ENCODE measurements at regions not wholly inside any gene's neighbourhood (a gene's known extent, or its start where the extent isn't known, plus 50 kb on each side); places are given as distances from the start of the nearest gene placed in this dataset.

GRCh38 chr22:48647051-48647450 is 1180.6 kb downstream of the BRD1 start:
- DNase-seq, result no peak

GRCh38 chr22:48646216-48646925 is 1181.3 kb downstream of the BRD1 start:
- DNase-seq, result no peak

DNA sequence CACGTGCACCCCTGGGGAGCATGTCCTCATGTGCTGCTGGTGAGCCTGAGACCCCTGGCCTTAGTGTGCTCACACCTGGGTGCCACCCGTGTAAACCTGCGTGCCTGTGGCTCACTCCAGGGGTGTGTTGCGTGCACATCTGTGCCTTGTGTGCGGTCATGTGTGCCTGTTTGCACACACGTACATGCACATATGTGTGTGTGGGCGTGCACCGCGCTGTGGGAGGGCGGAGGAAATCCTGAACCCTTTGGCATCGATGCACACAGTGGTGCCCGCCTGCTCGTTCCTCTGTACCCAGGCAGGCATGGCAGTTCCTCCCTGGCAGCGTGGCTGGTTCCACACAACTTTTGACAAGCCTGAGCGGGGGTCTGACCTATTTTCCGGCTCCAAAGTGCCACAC is 1181.9 kb downstream of the BRD1 start:
- DNase-seq, result no peak

- no peak for DNase-seq
These were observed 1182.7 kb downstream of the BRD1 start for GRCh38 chr22:48644997-48645396.

- DNase-seq, result no peak
These were observed 1183.6 kb downstream of the BRD1 start for GRCh38 chr22:48644108-48644507.

DNA sequence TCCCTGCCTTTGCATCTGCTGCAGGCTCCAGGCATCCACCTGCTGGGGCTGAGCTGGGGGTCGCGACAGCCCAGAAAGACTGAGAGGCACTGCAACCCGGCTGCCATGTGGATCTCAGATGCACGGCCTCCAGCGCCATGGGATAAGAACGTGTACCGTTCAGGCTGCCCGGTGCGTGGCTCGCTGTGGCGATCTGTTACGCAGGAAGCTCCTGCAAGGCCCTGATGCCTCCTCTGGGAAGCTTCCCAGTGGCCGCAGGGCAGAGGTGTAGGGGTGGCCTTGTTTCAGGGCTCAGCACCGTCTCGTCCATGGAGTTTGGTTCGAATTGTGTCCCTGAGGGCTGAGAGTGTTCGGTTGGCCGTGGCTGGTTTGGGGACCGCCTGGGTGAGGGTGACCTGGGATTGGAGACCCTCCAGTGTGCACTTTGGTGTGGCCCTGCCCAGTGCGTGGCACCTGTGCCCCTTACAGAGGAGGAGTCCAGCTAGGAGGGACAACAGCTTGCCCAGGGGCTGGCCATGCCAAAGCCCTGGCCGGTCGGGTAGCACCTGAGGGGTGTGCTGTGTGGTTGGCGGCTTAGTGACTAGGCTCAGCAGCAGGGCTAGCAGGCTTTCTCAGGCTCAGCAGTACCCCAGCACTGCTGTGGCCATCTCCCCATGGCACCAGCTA is 1184.5 kb downstream of the BRD1 start:
- DNase-seq, result no peak

GRCh38 chr22:48642550-48642949 is 1185.1 kb downstream of the BRD1 start:
- no peak for DNase-seq

GRCh38 chr22:48641906-48642475 is 1185.7 kb downstream of the BRD1 start:
- DNase-seq, result no peak

DNA sequence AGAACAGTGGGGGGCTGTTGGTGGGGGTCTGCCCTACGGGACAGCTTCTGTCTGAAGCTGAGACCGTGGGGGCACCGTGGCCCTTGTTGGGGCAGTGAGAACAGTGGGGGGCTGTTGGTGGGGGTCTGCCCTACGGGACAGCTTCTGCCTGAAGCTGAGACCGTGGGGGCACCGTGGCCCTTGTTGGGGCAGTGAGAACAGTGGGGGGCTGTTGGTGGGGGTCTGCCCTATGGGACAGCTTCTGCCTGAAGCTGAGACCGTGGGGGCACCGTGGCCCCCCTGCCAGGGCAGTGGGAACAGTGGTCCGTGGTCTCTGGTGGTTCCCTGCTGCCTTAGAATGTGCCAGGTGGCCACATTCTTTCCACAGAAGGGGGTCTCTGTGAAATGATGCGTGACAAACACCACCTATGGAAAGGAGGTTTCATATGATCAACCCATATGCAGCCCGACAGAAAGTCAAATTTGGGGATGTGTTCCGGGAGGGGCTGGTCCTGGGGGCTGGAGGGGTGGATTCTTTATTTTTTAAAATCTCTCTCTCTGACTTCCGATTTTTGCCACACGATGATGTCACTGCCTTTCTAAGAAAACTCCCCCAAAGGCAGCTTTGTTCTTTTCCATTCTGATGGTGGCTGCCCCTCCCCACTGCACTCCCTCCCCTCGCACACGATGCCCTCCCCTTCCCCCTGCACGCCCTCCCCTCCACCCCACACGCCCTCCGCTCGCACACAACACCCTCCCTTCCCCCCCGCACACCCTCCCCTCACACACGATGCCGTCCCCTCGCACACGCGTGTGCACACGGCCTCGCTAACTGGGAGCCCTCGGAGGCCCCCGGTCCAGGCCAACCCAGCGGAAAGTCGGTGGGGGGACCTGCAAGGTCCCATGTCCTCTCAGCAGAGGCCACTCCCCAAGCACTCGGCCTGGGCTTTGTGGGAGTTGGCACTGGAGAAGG is 1186.5 kb downstream of the BRD1 start:
- no peak for DNase-seq

DNA sequence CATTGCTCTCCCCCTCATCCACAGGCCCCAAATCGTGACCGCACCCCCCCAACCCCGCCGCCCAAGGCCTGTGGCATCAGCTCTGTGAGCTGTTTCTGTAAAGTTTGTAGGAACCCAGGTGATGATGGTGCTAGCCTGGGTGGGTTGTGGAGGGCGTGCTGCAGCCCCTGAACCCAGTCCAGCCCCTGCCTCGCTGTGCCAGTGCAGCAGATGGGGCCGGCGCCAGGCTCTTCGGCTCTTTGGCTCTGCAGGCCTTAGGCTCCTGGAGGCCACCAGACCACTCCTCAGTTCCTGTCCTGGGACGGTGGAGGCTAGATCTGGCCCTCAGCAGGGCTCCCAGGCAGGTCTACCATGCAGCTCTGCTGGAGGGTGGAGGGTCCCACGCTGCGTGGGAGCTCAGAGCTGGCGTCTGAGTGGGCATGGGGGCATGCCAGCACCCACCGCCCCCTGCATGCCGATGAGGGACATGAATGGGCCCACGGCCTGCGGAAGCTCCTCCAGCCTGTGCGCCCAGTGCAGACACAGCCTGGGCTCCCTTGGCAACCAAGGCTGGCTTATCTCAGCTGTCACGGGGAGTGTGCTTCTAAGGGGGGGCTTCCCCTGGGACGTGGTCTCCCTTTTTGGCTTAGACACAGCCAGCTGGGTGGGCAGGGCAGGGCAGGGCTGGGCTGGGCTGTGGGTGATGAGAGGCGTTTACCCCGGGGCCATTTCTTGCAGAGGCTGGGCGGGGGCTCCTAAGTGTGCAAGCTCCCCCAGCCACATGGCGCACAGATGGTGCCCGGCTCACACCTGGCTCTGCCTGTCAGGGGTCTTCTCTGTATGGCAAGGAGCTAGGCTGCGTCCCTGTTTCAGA is 1187.6 kb downstream of the BRD1 start:
- no peak for DNase-seq

GRCh38 chr22:48639021-48639795 is 1188.5 kb downstream of the BRD1 start:
- DNase-seq, result no peak

DNA sequence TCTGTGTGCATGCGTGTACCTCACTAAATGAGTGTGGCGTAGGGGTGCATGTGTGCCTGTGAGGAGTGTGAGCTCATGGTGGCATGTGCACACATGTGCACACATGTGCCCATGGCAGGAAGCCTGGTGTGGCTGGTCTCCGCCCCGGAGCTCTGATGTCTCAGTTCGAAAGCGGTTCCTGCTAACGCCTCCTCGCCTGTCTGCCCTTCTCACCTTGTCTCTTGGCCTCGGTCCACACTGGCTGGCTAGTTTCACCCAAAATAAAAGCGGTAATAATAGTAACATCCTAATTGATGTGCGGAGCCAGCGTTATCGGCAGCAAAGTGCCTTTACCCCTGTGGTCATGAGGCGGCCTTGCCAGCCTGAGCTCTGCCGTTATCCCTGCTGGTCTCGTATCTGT is 1190.4 kb downstream of the BRD1 start:
- no peak for DNase-seq

GRCh38 chr22:48636746-48637145 is 1190.9 kb downstream of the BRD1 start:
- DNase-seq, result no peak

- DNase-seq, result no peak
These were observed 1191.9 kb downstream of the BRD1 start for GRCh38 chr22:48635816-48636215.

GRCh38 chr22:48635031-48635430 is 1192.6 kb downstream of the BRD1 start:
- DNase-seq, result no peak

GRCh38 chr22:48633996-48634836 is 1193.5 kb downstream of the BRD1 start:
- no peak for DNase-seq

GRCh38 chr22:48632646-48633246 is 1194.9 kb downstream of the BRD1 start:
- no peak for DNase-seq

GRCh38 chr22:48631288-48631863 is 1196.3 kb downstream of the BRD1 start:
- no peak for DNase-seq

DNA sequence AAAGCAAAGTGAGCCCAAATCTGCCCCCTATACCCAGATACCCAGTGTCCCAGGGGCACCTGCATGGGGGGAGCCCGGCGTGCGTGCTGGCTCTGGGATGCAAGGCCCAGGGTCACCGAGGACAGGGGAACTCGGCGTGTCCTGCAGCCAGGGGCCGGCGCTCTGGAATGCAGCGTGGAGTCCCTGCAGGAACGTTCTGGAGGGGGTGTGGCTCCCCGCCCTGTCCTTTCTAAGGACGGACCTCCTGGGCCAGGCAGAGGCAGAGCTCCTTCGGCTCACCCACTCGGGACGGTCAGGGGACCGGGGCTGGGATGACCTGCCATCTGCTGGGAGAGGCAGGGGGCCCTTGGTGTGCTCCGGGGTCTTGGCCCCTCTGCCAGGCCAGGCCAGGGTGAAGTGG is 1196.8 kb downstream of the BRD1 start:
- no peak for DNase-seq

DNA sequence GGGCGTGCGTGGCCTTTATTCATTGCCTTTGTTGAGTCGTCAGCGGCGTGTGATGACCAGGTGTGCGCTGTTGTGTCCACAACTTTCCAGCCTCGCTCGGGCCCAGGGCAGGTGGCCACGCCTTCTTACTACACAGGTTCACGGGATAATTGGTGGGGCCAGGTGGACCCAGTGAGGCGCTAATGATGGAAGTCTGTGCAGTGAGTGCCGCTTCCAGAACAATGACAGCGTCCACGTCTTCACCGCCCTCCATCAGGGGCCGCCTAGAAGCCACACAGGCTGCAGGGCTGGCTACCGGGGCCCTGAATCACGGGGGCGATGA is 1197.3 kb downstream of the BRD1 start:
- DNase-seq, result no peak

Measured in activated CD4-positive, alpha-beta T cell treated with anti-CD3 and anti-CD28 coated beads for 1 hour (primary cell).